ENCODE measurements at regions not wholly inside any gene's neighbourhood (a gene's known extent, or its start where the extent isn't known, plus 50 kb on each side); places are given as distances from the start of the nearest gene placed in this dataset.

DNA sequence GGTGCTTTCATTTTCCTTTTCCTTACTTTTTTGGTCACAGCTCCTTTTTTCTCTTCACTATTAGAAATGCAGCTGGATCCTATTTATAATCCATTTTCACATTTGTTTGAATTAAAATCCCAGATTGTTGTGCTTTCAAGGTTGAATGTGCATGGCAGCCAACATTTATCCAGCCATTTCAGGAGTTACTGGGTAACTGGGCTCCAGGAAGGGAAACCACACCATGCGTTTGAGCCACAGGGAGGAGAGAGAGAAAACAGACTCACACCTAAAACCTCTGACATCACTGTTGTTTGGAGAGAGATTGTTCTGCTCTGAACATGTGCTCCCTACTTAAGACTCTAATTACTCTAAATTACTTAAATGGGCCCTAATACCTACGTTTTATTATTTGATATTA, 173.4 kb downstream of the BMP2 start:
- POLR2A ChIA-PET (ENCODE audit: unreplicated experiment) = no interaction called here
- no peak for DNase-seq
- intact Hi-C loops (cut with micrococcal nuclease) (no loop called here), in situ Hi-C loops (cut with MboI; ENCODE audit: low sequenced_read_pairs) (no loop called here), dilution Hi-C loops (cut with HindIII; ENCODE audit: low sequenced_read_pairs, unreplicated experiment) (no loop called here)
- no peak overlapping the region for H2AK5ac ChIP-seq (ENCODE audit: low read depth, low read length)
- H4K8ac ChIP-seq (ENCODE audit: low read depth in 2 of 2, low read length in 2 of 2) = no peak overlapping the region
- no peak for ATAC-seq (ENCODE audit: low read depth)
- no peaks in the 10 kb centered on the region for H3K9me1 ChIP-seq (ENCODE audit: insufficient read depth, low read length)
- peaks cover 4% of the 10 kb centered on the region; the same call in 1 of the 2 replicates for H3K9me3 ChIP-seq (ENCODE audit: control insufficient read depth, insufficient read depth, low read length)
- no peak overlapping the region for H3K27ac ChIP-seq (ENCODE audit: insufficient read depth, low read length)
- H2AK9ac ChIP-seq (replicated peaks; ENCODE audit: low read depth, low read length, poor library complexity) = no peak overlapping the region
- no peak overlapping the region for H2BK120ac ChIP-seq (ENCODE audit: low read depth, low read length)
- H3K56ac ChIP-seq (ENCODE audit: extremely low read depth, insufficient read depth, low read length) = no peak overlapping the region
- CTCF ChIA-PET = no interaction called here
- no peak overlapping the region for H2BK20ac ChIP-seq (ENCODE audit: low read depth, low read length)
- no peaks in the 10 kb centered on the region for H3K27me3 ChIP-seq (ENCODE audit: control insufficient read depth, insufficient read depth, low read length)
- H4K91ac ChIP-seq (ENCODE audit: insufficient read depth, low read depth, low read length) = no peak overlapping the region
- no peak overlapping the region for H3K4me3 ChIP-seq (ENCODE audit: insufficient read depth, low read depth, low read length)
- no peak overlapping the region for H3K18ac ChIP-seq (ENCODE audit: low read depth, low read length)
- H2BK5ac ChIP-seq (ENCODE audit: low read depth, low read length, poor library complexity, severe bottlenecking) = no peak overlapping the region
- H4K20me1 ChIP-seq (ENCODE audit: insufficient read depth, low read length) = no peaks in the 10 kb centered on the region
- BruUV-seq (replicated peaks) = no TSS peak
- H3K79me1 ChIP-seq (ENCODE audit: low read depth in 1 of 2, low read length in 2 of 2) = no peaks in the 10 kb centered on the region
- no peak for TF ChIP-seq MAFK (IDR thresholded peaks at IDR 0.05; ENCODE audit: low read depth, low read length)
- TF ChIP-seq POLR2A (IDR thresholded peaks at IDR 0.05; ENCODE audit: low read depth, low read length) = no peak
- no peak for TF ChIP-seq USF2 (IDR thresholded peaks at IDR 0.05; ENCODE audit: low read depth, low read length)
- TF ChIP-seq, protein P1, sequence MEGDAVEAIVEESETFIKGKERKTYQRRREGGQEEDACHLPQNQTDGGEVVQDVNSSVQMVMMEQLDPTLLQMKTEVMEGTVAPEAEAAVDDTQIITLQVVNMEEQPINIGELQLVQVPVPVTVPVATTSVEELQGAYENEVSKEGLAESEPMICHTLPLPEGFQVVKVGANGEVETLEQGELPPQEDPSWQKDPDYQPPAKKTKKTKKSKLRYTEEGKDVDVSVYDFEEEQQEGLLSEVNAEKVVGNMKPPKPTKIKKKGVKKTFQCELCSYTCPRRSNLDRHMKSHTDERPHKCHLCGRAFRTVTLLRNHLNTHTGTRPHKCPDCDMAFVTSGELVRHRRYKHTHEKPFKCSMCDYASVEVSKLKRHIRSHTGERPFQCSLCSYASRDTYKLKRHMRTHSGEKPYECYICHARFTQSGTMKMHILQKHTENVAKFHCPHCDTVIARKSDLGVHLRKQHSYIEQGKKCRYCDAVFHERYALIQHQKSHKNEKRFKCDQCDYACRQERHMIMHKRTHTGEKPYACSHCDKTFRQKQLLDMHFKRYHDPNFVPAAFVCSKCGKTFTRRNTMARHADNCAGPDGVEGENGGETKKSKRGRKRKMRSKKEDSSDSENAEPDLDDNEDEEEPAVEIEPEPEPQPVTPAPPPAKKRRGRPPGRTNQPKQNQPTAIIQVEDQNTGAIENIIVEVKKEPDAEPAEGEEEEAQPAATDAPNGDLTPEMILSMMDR (conservative IDR thresholded peaks at IDR 0.05; ENCODE audit: low read depth, low read length) = no peak
- no peak for TF ChIP-seq BHLHE40 (IDR thresholded peaks at IDR 0.05; ENCODE audit: low read depth, low read length)
- TF ChIP-seq NFE2L2 (IDR thresholded peaks at IDR 0.05; ENCODE audit: low read depth, low read length) = no peak
- TF ChIP-seq, protein P2, sequence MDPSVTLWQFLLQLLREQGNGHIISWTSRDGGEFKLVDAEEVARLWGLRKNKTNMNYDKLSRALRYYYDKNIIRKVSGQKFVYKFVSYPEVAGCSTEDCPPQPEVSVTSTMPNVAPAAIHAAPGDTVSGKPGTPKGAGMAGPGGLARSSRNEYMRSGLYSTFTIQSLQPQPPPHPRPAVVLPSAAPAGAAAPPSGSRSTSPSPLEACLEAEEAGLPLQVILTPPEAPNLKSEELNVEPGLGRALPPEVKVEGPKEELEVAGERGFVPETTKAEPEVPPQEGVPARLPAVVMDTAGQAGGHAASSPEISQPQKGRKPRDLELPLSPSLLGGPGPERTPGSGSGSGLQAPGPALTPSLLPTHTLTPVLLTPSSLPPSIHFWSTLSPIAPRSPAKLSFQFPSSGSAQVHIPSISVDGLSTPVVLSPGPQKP (IDR thresholded peaks at IDR 0.05; ENCODE audit: borderline replicate concordance, low read depth, low read length) = no peak
- TF ChIP-seq CHD1 (IDR thresholded peaks at IDR 0.05; ENCODE audit: low read depth, low read length) = no peak
- TF ChIP-seq SMC3 (IDR thresholded peaks at IDR 0.05; ENCODE audit: low read depth, low read length) = no peak
- TF ChIP-seq RAD21 (IDR thresholded peaks at IDR 0.05; ENCODE audit: low read length) = no peak
- TF ChIP-seq MAZ (IDR thresholded peaks at IDR 0.05; ENCODE audit: borderline replicate concordance, low read depth, low read length) = no peak
- TF ChIP-seq RCOR1 (IDR thresholded peaks at IDR 0.05; ENCODE audit: insufficient replicate concordance, low read length) = no peak
- no peak for TF ChIP-seq CEBPB (IDR thresholded peaks at IDR 0.05; ENCODE audit: low read depth, low read length)
- no peak for TF ChIP-seq FOS (IDR thresholded peaks at IDR 0.05; ENCODE audit: low read depth, low read length)
- no peak for TF ChIP-seq MXI1 (IDR thresholded peaks at IDR 0.05; ENCODE audit: borderline replicate concordance, low read depth, low read length)
- no peak for TF ChIP-seq RFX5 (IDR thresholded peaks at IDR 0.05; ENCODE audit: low read depth, low read length)
- no peak overlapping the region for H2BK15ac ChIP-seq (ENCODE audit: low read depth, low read length)
- WGBS, 2 experiments (ENCODE audit: extremely low coverage in 2 of 2, insufficient read length in 1 of 2) = no CpG with 5 or more reads among the region's 2 CpGs
- H3K14ac ChIP-seq (replicated peaks; ENCODE audit: low read depth, low read length) = no peak overlapping the region
- no peak overlapping the region for H3K9ac ChIP-seq (ENCODE audit: low read depth, low read length)
- no peaks in the 10 kb centered on the region for H3K4me1 ChIP-seq (ENCODE audit: control insufficient read depth, insufficient read depth, low read length)
- no peak overlapping the region for H3K4me2 ChIP-seq (ENCODE audit: low read depth, low read length)
- no peak overlapping the region for H3K23ac ChIP-seq (ENCODE audit: low read depth, low read length)
- H2AFZ ChIP-seq (replicated peaks; ENCODE audit: low read length, poor library complexity) = no peak overlapping the region
- no peak overlapping the region for H4K5ac ChIP-seq (ENCODE audit: low read depth, low read length)
- no peak overlapping the region for H3K4ac ChIP-seq (ENCODE audit: low read depth, low read length)
- H3K36me3 ChIP-seq (ENCODE audit: control insufficient read depth, insufficient read depth, low read length) = no peaks in the 10 kb centered on the region
